HG03565 (cell line): ENCODE measurements at regions not wholly inside any gene's neighbourhood (a gene's known extent, or its start where the extent isn't known, plus 50 kb on each side); places are given as distances from the start of the nearest gene placed in this dataset.

Experiments used
- ATAC-seq: cut with Tn5 transposase; IDR thresholded peaks from one replicate; pipeline ENCODE4 v1.9.1; 2021; ENCODE audit warnings: mild to moderate bottlenecking, moderate library complexity; ENCODE audit not compliant: unreplicated experiment

DNA sequence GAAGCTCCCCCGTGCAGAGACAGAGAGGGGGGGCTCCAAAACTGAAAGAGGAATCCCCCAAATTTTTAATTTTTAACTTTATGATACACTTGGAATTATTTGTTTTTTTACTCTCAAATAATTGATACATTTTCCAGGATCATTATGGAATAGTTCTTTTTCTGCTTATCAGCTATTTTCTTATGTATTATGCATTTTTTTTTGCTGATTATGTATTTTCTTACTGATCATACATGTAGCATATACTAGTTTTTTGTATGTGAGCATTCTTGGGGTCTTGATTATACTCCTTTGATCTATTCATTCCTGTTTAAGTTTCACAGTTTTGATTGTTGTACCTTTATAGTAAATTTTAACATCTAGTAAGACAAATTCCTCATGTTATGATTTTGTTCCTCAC, 55.5 kb upstream of the LDHB start:
- ATAC-seq = no peak

DNA sequence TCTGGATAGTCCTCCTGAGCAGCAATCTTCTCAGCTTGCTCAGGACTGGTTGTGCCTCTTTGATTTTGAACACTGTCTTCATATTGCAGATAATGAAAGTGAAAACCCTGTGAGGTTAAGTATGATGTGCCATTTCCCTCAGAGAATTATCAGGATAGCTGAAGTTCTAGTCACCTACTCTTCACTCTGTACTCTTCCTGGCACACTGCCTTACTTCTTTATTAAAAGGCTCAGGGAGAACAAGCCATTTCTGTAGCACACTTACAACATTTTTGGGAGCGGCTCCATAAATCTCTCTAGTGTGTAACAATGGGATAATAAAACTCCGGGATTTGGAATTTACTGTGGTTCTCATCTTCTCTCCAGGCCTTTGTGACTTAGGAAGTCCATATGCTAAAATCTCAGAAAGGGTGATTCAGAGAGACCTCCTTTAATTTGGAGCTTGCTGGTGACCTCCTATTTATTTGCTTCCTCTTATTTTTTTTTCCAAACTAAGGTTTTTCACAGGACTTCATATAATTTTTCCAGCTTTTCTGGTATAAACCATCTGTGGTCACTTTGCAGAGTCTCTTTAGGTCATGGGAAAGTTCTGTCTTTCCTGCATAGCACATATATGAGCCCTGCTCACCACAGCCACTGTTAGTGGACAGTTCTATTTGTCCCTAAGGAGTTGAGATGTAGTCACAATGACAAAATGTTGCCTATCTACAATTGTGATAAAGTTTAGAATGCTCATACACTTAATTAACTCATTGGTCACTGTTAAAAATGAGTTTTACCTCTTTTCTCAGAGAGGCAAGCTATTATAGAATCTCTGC, 53.5 kb upstream of the LDHB start:
- ATAC-seq = peak; percentile 59
